SK-N-SH treated with all-trans-retinoic acid at 6 μM for 48 hours (cell line): ENCODE measurements at regions not wholly inside any gene's neighbourhood (a gene's known extent, or its start where the extent isn't known, plus 50 kb on each side); places are given as distances from the start of the nearest gene placed in this dataset.

Experiments
- ATAC-seq: fragments of 200-7000 bp; cut with Tn5 transposase; 3 replicates; pipeline ENCODE4 v1.9.1; 2020; ENCODE audit warnings: mild to moderate bottlenecking, moderate library complexity
- BACH2 ChIP-seq: fragments of 250-450 bp; sonication (Bioruptor Pico); IDR thresholded peaks from 2 replicates; pipeline ENCODE4 v1.9.0; 2021; ENCODE audit warnings: mild to moderate bottlenecking, borderline replicate concordance
- CSDC2 ChIP-seq: fragments of 250-450 bp; sonication (Bioruptor Pico); IDR thresholded peaks from 2 replicates; pipeline ENCODE4 v1.5.0; 2020; ENCODE audit warnings: mild to moderate bottlenecking, moderate library complexity
- ESRRG ChIP-seq: fragments of 250-450 bp; sonication (Bioruptor Pico); IDR thresholded peaks from 2 replicates; pipeline ENCODE4 v1.6.1; 2021; ENCODE audit warnings: mild to moderate bottlenecking
- GLIS3 ChIP-seq: fragments of 250-450 bp; sonication (Bioruptor Pico); IDR thresholded peaks from 2 replicates; pipeline ENCODE4 v1.5.0; 2020; ENCODE audit warnings: mild to moderate bottlenecking, moderate library complexity
- ISL1 ChIP-seq: fragments of 250-450 bp; sonication (Bioruptor Pico); IDR thresholded peaks from 2 replicates; pipeline ENCODE4 v2.1.2; 2022; ENCODE audit warnings: mild to moderate bottlenecking, moderate library complexity
- OSR1 ChIP-seq: fragments of 250-450 bp; sonication (Bioruptor Pico); IDR thresholded peaks from 2 replicates; pipeline ENCODE4 v1.8.0; 2022; ENCODE audit warnings: moderate library complexity, mild to moderate bottlenecking, inconsistent platforms
- PPARA ChIP-seq: fragments of 250-450 bp; sonication (Bioruptor Pico); IDR thresholded peaks from 2 replicates; pipeline ENCODE4 v1.5.0; 2020; ENCODE audit warnings: mild to moderate bottlenecking, borderline replicate concordance
- SNAI2 ChIP-seq: fragments of 250-450 bp; sonication (Bioruptor Pico); IDR thresholded peaks from 2 replicates; pipeline ENCODE4 v1.5.0; 2020; ENCODE audit warnings: mild to moderate bottlenecking, moderate library complexity
- TCF4 ChIP-seq: fragments of 250-450 bp; sonication (Bioruptor Pico); IDR thresholded peaks from 2 replicates; pipeline ENCODE4 v1.8.0; 2021; ENCODE audit warnings: mild to moderate bottlenecking, moderate library complexity, borderline replicate concordance
- TOX ChIP-seq: fragments of 250-450 bp; sonication (Bioruptor Pico); IDR thresholded peaks from 2 replicates; pipeline ENCODE4 v1.8.0; 2021; ENCODE audit warnings: mild to moderate bottlenecking, moderate library complexity, borderline replicate concordance
- ZC3H10 ChIP-seq: fragments of 250-450 bp; sonication (Bioruptor Pico); IDR thresholded peaks from 2 replicates; pipeline ENCODE4 v1.5.1; 2021; ENCODE audit warnings: mild to moderate bottlenecking, moderate library complexity
- ZFP3 ChIP-seq: fragments of 250-450 bp; sonication (Bioruptor Pico); IDR thresholded peaks from 2 replicates; pipeline ENCODE4 v1.5.0; 2020; ENCODE audit warnings: mild to moderate bottlenecking, moderate library complexity
- ZFP30 ChIP-seq: fragments of 450-650 bp; formaldehyde crosslinking; IDR thresholded peaks from 2 replicates; pipeline ENCODE4 v1.5.0; 2022; ENCODE audit warnings: mild to moderate bottlenecking, moderate library complexity
- ZNF565 ChIP-seq: fragments of 450-650 bp; formaldehyde crosslinking; conservative IDR thresholded peaks from 2 replicates; pipeline ENCODE4 v1.5.0; 2020; ENCODE audit warnings: low read depth, mild to moderate bottlenecking, moderate library complexity
- ZNF8 ChIP-seq: fragments of 450-650 bp; formaldehyde crosslinking; IDR thresholded peaks from 2 replicates; pipeline ENCODE4 v1.5.0; 2020; ENCODE audit warnings: mild to moderate bottlenecking, moderate library complexity
- TF ChIP-seq, protein P1 (sequence below): fragments of 250-450 bp; sonication (Bioruptor Pico); IDR thresholded peaks from 2 replicates; pipeline ENCODE4 v1.5.0; 2020; ENCODE audit warnings: mild to moderate bottlenecking, moderate library complexity
- TF ChIP-seq, protein P2 (sequence below): fragments of 250-450 bp; sonication (Bioruptor Pico); IDR thresholded peaks from 2 replicates; pipeline ENCODE4 v1.8.0; 2021; ENCODE audit warnings: low read depth, mild to moderate bottlenecking, moderate library complexity, borderline replicate concordance
- TF ChIP-seq, protein P3 (sequence below): fragments of 250-450 bp; sonication (Bioruptor Pico); IDR thresholded peaks from 2 replicates; pipeline ENCODE4 v1.8.0; 2020; ENCODE audit warnings: mild to moderate bottlenecking, moderate library complexity, borderline replicate concordance
- TF ChIP-seq, protein P4 (sequence below): fragments of 250-450 bp; sonication (Bioruptor Pico); IDR thresholded peaks from 2 replicates; pipeline ENCODE4 v1.5.1; 2020; ENCODE audit warnings: low read depth, mild to moderate bottlenecking, moderate library complexity
- TF ChIP-seq, protein P5 (sequence below): fragments of 250-450 bp; sonication (Bioruptor Pico); IDR thresholded peaks from 2 replicates; pipeline ENCODE4 v1.5.1; 2021; ENCODE audit warnings: mild to moderate bottlenecking, moderate library complexity

DNA sequence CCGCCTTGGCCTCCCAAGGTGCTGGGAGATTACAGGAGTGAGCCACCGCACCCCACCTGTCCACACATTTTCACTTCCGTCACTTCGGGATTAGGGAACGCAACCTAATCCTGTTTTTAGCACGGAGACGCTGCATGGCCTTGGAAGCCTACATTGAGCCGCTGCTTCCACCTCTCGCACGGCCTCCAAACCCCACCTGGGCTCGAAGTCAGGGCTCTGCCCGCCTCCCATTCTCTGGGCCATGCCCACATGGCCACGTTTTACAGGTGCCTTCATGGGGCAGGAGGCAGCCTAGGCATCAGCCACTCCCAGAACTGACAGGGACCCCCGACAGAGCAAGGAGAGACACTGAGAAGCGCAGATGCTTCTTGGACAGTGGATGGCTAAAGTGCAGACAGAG lies 100.6 kb downstream of the OAT start:
- TF ChIP-seq, protein P1, sequence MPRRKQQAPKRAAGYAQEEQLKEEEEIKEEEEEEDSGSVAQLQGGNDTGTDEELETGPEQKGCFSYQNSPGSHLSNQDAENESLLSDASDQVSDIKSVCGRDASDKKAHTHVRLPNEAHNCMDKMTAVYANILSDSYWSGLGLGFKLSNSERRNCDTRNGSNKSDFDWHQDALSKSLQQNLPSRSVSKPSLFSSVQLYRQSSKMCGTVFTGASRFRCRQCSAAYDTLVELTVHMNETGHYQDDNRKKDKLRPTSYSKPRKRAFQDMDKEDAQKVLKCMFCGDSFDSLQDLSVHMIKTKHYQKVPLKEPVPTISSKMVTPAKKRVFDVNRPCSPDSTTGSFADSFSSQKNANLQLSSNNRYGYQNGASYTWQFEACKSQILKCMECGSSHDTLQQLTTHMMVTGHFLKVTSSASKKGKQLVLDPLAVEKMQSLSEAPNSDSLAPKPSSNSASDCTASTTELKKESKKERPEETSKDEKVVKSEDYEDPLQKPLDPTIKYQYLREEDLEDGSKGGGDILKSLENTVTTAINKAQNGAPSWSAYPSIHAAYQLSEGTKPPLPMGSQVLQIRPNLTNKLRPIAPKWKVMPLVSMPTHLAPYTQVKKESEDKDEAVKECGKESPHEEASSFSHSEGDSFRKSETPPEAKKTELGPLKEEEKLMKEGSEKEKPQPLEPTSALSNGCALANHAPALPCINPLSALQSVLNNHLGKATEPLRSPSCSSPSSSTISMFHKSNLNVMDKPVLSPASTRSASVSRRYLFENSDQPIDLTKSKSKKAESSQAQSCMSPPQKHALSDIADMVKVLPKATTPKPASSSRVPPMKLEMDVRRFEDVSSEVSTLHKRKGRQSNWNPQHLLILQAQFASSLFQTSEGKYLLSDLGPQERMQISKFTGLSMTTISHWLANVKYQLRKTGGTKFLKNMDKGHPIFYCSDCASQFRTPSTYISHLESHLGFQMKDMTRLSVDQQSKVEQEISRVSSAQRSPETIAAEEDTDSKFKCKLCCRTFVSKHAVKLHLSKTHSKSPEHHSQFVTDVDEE (CRISPR knock-in tag) = no peak
- no peak for TF ChIP-seq TOX (CRISPR knock-in tag)
- TF ChIP-seq ISL1 (CRISPR knock-in tag) = no peak
- TF ChIP-seq GLIS3 (CRISPR knock-in tag) = no peak
- no peak for TF ChIP-seq ZNF565 (CRISPR knock-in tag)
- TF ChIP-seq, protein P2, sequence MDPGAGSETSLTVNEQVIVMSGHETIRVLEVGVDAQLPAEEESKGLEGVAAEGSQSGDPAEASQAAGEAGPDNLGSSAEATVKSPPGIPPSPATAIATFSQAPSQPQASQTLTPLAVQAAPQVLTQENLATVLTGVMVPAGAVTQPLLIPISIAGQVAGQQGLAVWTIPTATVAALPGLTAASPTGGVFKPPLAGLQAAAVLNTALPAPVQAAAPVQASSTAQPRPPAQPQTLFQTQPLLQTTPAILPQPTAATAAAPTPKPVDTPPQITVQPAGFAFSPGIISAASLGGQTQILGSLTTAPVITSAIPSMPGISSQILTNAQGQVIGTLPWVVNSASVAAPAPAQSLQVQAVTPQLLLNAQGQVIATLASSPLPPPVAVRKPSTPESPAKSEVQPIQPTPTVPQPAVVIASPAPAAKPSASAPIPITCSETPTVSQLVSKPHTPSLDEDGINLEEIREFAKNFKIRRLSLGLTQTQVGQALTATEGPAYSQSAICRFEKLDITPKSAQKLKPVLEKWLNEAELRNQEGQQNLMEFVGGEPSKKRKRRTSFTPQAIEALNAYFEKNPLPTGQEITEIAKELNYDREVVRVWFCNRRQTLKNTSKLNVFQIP (CRISPR knock-in tag) = no peak
- TF ChIP-seq CSDC2 (CRISPR knock-in tag) = no peak
- TF ChIP-seq PPARA (CRISPR knock-in tag) = no peak
- TF ChIP-seq ZFP3 = no peak
- no peak for TF ChIP-seq TCF4
- TF ChIP-seq ZNF8 (CRISPR knock-in tag) = no peak
- no peak for TF ChIP-seq ZC3H10
- no peak for TF ChIP-seq BACH2 (CRISPR knock-in tag)
- TF ChIP-seq ZFP30 (CRISPR knock-in tag) = no peak
- TF ChIP-seq SNAI2 (CRISPR knock-in tag) = no peak
- TF ChIP-seq, protein P3, sequence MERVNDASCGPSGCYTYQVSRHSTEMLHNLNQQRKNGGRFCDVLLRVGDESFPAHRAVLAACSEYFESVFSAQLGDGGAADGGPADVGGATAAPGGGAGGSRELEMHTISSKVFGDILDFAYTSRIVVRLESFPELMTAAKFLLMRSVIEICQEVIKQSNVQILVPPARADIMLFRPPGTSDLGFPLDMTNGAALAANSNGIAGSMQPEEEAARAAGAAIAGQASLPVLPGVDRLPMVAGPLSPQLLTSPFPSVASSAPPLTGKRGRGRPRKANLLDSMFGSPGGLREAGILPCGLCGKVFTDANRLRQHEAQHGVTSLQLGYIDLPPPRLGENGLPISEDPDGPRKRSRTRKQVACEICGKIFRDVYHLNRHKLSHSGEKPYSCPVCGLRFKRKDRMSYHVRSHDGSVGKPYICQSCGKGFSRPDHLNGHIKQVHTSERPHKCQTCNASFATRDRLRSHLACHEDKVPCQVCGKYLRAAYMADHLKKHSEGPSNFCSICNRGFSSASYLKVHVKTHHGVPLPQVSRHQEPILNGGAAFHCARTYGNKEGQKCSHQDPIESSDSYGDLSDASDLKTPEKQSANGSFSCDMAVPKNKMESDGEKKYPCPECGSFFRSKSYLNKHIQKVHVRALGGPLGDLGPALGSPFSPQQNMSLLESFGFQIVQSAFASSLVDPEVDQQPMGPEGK (CRISPR knock-in tag) = no peak
- TF ChIP-seq ESRRG (CRISPR knock-in tag) = no peak
- ATAC-seq = no peak

DNA sequence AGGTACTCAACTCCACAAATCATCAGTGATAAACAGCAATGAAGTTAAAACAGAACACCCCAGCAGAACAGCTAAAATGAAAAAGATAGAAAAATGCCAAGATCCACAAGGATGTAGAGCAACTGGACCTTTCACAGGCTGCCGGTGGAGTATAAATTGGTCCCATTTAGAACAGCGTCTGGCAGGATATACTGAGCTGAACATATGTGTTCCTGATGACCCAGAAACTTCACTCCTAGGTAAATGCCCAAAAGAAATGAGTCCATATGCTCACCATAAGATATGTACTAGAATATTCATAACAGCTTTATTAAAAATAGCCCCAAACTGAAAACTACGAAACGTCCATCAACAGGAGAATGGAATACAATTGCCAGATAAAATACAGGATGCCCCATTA lies 102.4 kb downstream of the OAT start:
- no peak for ATAC-seq

DNA sequence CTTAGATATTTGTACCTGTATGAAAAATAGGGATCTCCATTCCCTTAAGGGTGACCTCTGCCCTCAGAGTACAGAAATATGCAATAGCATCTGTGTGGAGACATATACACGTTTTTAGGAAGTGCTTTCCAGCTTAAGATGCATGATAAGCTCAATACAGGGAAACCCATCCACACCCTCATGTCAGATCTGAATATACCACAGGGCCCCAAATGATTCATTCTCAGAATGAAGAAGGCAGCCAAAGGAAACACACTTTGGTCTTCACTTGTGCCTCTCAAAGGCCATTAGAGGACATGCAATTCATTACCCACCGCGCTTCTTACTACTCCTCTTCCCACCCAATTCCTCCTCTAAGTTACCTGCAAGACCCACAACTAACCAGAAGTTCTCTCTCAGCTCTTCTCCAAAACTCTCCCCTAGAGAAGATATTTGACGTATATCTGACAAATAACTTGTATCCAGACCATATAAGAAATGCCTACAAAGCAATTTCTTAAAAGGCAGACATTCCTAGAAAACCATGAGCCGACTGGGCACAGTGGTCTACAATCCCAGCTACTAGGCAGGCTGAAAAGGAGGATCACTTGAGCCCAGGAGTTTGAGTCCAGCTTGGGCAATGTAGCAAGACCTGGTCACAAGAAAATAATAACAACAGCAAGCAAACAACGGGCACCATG lies 103.0 kb downstream of the OAT start:
- ATAC-seq = no peak
- TF ChIP-seq TOX (CRISPR knock-in tag) (no peak), ESRRG (CRISPR knock-in tag) (no peak), SNAI2 (CRISPR knock-in tag) (no peak), GLIS3 (CRISPR knock-in tag) (no peak)
- TF ChIP-seq, protein P1 (CRISPR knock-in tag) = no peak

More for the DNA sequence above, 102.4 kb downstream of the OAT start:
- TF ChIP-seq, protein P4, sequence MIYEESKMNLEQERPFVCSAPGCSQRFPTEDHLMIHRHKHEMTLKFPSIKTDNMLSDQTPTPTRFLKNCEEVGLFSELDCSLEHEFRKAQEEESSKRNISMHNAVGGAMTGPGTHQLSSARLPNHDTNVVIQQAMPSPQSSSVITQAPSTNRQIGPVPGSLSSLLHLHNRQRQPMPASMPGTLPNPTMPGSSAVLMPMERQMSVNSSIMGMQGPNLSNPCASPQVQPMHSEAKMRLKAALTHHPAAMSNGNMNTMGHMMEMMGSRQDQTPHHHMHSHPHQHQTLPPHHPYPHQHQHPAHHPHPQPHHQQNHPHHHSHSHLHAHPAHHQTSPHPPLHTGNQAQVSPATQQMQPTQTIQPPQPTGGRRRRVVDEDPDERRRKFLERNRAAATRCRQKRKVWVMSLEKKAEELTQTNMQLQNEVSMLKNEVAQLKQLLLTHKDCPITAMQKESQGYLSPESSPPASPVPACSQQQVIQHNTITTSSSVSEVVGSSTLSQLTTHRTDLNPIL (CRISPR knock-in tag) = no peak
- TF ChIP-seq ZC3H10 (no peak), ESRRG (CRISPR knock-in tag) (no peak), OSR1 (CRISPR knock-in tag) (no peak), SNAI2 (CRISPR knock-in tag) (no peak), ISL1 (CRISPR knock-in tag) (no peak)
- TF ChIP-seq, protein P5, sequence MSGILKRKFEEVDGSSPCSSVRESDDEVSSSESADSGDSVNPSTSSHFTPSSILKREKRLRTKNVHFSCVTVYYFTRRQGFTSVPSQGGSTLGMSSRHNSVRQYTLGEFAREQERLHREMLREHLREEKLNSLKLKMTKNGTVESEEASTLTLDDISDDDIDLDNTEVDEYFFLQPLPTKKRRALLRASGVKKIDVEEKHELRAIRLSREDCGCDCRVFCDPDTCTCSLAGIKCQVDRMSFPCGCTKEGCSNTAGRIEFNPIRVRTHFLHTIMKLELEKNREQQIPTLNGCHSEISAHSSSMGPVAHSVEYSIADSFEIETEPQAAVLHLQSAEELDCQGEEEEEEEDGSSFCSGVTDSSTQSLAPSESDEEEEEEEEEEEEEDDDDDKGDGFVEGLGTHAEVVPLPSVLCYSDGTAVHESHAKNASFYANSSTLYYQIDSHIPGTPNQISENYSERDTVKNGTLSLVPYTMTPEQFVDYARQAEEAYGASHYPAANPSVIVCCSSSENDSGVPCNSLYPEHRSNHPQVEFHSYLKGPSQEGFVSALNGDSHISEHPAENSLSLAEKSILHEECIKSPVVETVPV (CRISPR knock-in tag) = no peak
